ENCODE measurements at regions not wholly inside any gene's neighbourhood (a gene's known extent, or its start where the extent isn't known, plus 50 kb on each side); places are given as distances from the start of the nearest gene placed in this dataset.
A peak's percentile ranks its signal among the peaks of the same experiment; 100 is the strongest.

- TF ChIP-seq CTCF (IDR thresholded peaks at IDR 0.05; ENCODE audit: low read depth, low read length) = no peak
- TF ChIP-seq EZH2phosphoT487 (IDR thresholded peaks at IDR 0.05; ENCODE audit: low read depth) = no peak
- Histone ChIP-seq H3K27ac (ENCODE audit: low read length) (no peak overlapping the region), H3K4me3 (ENCODE audit: low read length) (no peak overlapping the region), H4K20me1 (ENCODE audit: insufficient read depth, low read length) (no peaks in the 10 kb centered on the region), H3K9me3 (ENCODE audit: insufficient read depth, low read length) (no peaks in the 10 kb centered on the region), H2AFZ (ENCODE audit: low read depth, low read length) (no peak overlapping the region), H3K36me3 (replicated peaks; ENCODE audit: low read depth, low read length) (no peaks in the 10 kb centered on the region), H3K4me1 (ENCODE audit: low read length) (peaks cover 21% of the 10 kb centered on the region), H3K4me2 (ENCODE audit: low read length) (no peak overlapping the region), H3K9ac (ENCODE audit: low read length) (no peak overlapping the region), H3K79me2 (ENCODE audit: low read length) (no peaks in the 10 kb centered on the region), H3K27me3 (ENCODE audit: low read depth, low read length) (no peaks in the 10 kb centered on the region)
Measured at GRCh38 chr4:164301430-164301829, 452.5 kb upstream of the SMIM31 start.

GRCh38 chr4:164304101-164304639 lies 449.8 kb upstream of the SMIM31 start:
- Histone ChIP-seq H2AFZ (ENCODE audit: low read depth, low read length) (no peak overlapping the region), H3K79me2 (ENCODE audit: low read length) (no peaks in the 10 kb centered on the region), H4K20me1 (ENCODE audit: insufficient read depth, low read length) (no peaks in the 10 kb centered on the region), H3K4me3 (ENCODE audit: low read length) (no peak overlapping the region), H3K27ac (ENCODE audit: low read length) (no peak overlapping the region), H3K9me3 (ENCODE audit: insufficient read depth, low read length) (no peaks in the 10 kb centered on the region), H3K4me2 (ENCODE audit: low read length) (peak overlapping the region; percentile 26), H3K36me3 (replicated peaks; ENCODE audit: low read depth, low read length) (no peaks in the 10 kb centered on the region), H3K27me3 (ENCODE audit: low read depth, low read length) (no peaks in the 10 kb centered on the region), H3K4me1 (ENCODE audit: low read length) (peaks cover 21% of the 10 kb centered on the region), H3K9ac (ENCODE audit: low read length) (no peak overlapping the region)
- no peak for TF ChIP-seq CTCF (IDR thresholded peaks at IDR 0.05; ENCODE audit: low read depth, low read length)
- no peak for TF ChIP-seq EZH2phosphoT487 (IDR thresholded peaks at IDR 0.05; ENCODE audit: low read depth)

GRCh38 chr4:164304861-164305260 lies 449.1 kb upstream of the SMIM31 start:
- no peaks in the 10 kb centered on the region for H3K36me3 ChIP-seq (replicated peaks; ENCODE audit: low read depth, low read length)
- no peaks in the 10 kb centered on the region for H4K20me1 ChIP-seq (ENCODE audit: insufficient read depth, low read length)
- TF ChIP-seq EZH2phosphoT487 (IDR thresholded peaks at IDR 0.05; ENCODE audit: low read depth) (no peak), CTCF (IDR thresholded peaks at IDR 0.05; ENCODE audit: low read depth, low read length) (no peak)
- H3K27me3 ChIP-seq (ENCODE audit: low read depth, low read length) = no peaks in the 10 kb centered on the region
- H3K4me2 ChIP-seq (ENCODE audit: low read length) = peak overlapping the region; percentile 26
- H3K9ac ChIP-seq (ENCODE audit: low read length) = no peak overlapping the region
- H3K4me3 ChIP-seq (ENCODE audit: low read length) = no peak overlapping the region
- no peaks in the 10 kb centered on the region for H3K9me3 ChIP-seq (ENCODE audit: insufficient read depth, low read length)
- H3K4me1 ChIP-seq (ENCODE audit: low read length) = peaks cover 21% of the 10 kb centered on the region
- no peak overlapping the region for H2AFZ ChIP-seq (ENCODE audit: low read depth, low read length)
- H3K27ac ChIP-seq (ENCODE audit: low read length) = no peak overlapping the region
- H3K79me2 ChIP-seq (ENCODE audit: low read length) = no peaks in the 10 kb centered on the region

- Histone ChIP-seq H2AFZ (ENCODE audit: low read depth, low read length) (no peak overlapping the region), H3K4me1 (ENCODE audit: low read length) (peaks cover 21% of the 10 kb centered on the region), H3K79me2 (ENCODE audit: low read length) (no peaks in the 10 kb centered on the region), H3K27ac (ENCODE audit: low read length) (no peak overlapping the region), H3K4me2 (ENCODE audit: low read length) (no peak overlapping the region), H3K9me3 (ENCODE audit: insufficient read depth, low read length) (no peaks in the 10 kb centered on the region), H3K36me3 (replicated peaks; ENCODE audit: low read depth, low read length) (no peaks in the 10 kb centered on the region), H3K4me3 (ENCODE audit: low read length) (no peak overlapping the region), H3K27me3 (ENCODE audit: low read depth, low read length) (no peaks in the 10 kb centered on the region), H4K20me1 (ENCODE audit: insufficient read depth, low read length) (no peaks in the 10 kb centered on the region), H3K9ac (ENCODE audit: low read length) (no peak overlapping the region)
- TF ChIP-seq CTCF (IDR thresholded peaks at IDR 0.05; ENCODE audit: low read depth, low read length) = no peak
Measured at GRCh38 chr4:164307262-164307661, 446.7 kb upstream of the SMIM31 start.

All from OCI-LY3 (cell line).